ENCODE measurements at regions not wholly inside any gene's neighbourhood (a gene's known extent, or its start where the extent isn't known, plus 50 kb on each side); places are given as distances from the start of the nearest gene placed in this dataset.

GRCh38 chr10:3478153-3478552, 305.6 kb upstream of the PITRM1 start:
- DNase-seq: no peak

- DNase-seq: no peak
Measured at GRCh38 chr10:3477683-3478082, 305.1 kb upstream of the PITRM1 start.

- DNase-seq: no peak
Measured at GRCh38 chr10:3476640-3477448, 304.3 kb upstream of the PITRM1 start.

GRCh38 chr10:3476186-3476585, 303.6 kb upstream of the PITRM1 start:
- DNase-seq: no peak

GRCh38 chr10:3475367-3475766, 302.8 kb upstream of the PITRM1 start:
- DNase-seq: no peak

- no peak for DNase-seq
Measured at GRCh38 chr10:3474266-3474665, 301.7 kb upstream of the PITRM1 start.

GRCh38 chr10:3473271-3473670, 300.7 kb upstream of the PITRM1 start:
- no peak for DNase-seq

GRCh38 chr10:3472287-3473051, 299.9 kb upstream of the PITRM1 start:
- DNase-seq: peak in 1 of 2 donors; percentile 29

- no peak for DNase-seq
Measured at GRCh38 chr10:3471927-3472286, 299.3 kb upstream of the PITRM1 start.

- no peak for DNase-seq
Measured at GRCh38 chr10:3471472-3471871, 298.9 kb upstream of the PITRM1 start.

- DNase-seq: no peak
Measured at GRCh38 chr10:3470191-3470590, 297.6 kb upstream of the PITRM1 start.

GRCh38 chr10:3469639-3470020, 297.0 kb upstream of the PITRM1 start:
- no peak for DNase-seq

GRCh38 chr10:3468919-3469638, 296.5 kb upstream of the PITRM1 start:
- peak in 1 of 2 donors; percentile 22 for DNase-seq

- DNase-seq: peak; percentile 18 to 36
Measured at GRCh38 chr10:3467052-3467951, 294.7 kb upstream of the PITRM1 start.

- DNase-seq: no peak
Measured at GRCh38 chr10:3465406-3465891, 292.9 kb upstream of the PITRM1 start.

GRCh38 chr10:3464760-3465405, 292.3 kb upstream of the PITRM1 start:
- no peak for DNase-seq

- no peak for DNase-seq
Measured at GRCh38 chr10:3460420-3461128, 288.0 kb upstream of the PITRM1 start.

- DNase-seq: peak in 1 of 2 donors; percentile 8
Measured at GRCh38 chr10:3455385-3456334, 283.1 kb upstream of the PITRM1 start.

- no peak for DNase-seq
Measured at GRCh38 chr10:3452683-3453361, 280.2 kb upstream of the PITRM1 start.
